HG02938 (cell line): ENCODE measurements at regions not wholly inside any gene's neighbourhood (a gene's known extent, or its start where the extent isn't known, plus 50 kb on each side); places are given as distances from the start of the nearest gene placed in this dataset.

Source experiments
- ATAC-seq: cut with Tn5 transposase; IDR thresholded peaks from one replicate; pipeline ENCODE4 v1.9.1; 2021; ENCODE audit warnings: mild to moderate bottlenecking, moderate library complexity; ENCODE audit not compliant: unreplicated experiment

GRCh38 chr4:63528256-63528991 is 880.8 kb downstream of the TECRL start:
- no peak for ATAC-seq

- no peak for ATAC-seq
Observed at GRCh38 chr4:63526251-63526650, 883.0 kb downstream of the TECRL start.

GRCh38 chr4:63524764-63525163 is 884.5 kb downstream of the TECRL start:
- no peak for ATAC-seq

GRCh38 chr4:63505714-63506460 is 903.4 kb downstream of the TECRL start:
- no peak for ATAC-seq

- no peak for ATAC-seq
Observed at GRCh38 chr4:63493265-63493664, 916.0 kb downstream of the TECRL start.

GRCh38 chr4:63492515-63492914 is 916.7 kb downstream of the TECRL start:
- no peak for ATAC-seq

- no peak for ATAC-seq
Observed at GRCh38 chr4:63464393-63464792, 944.9 kb downstream of the TECRL start.

GRCh38 chr4:63460075-63460474 is 949.2 kb downstream of the TECRL start:
- no peak for ATAC-seq

- no peak for ATAC-seq
Observed at GRCh38 chr4:63459329-63459728, 949.9 kb downstream of the TECRL start.

GRCh38 chr4:63458010-63458409 is 951.2 kb downstream of the TECRL start:
- ATAC-seq: no peak

- ATAC-seq: no peak
Observed at GRCh38 chr4:63440236-63440635, 969.0 kb downstream of the TECRL start.

- no peak for ATAC-seq
Observed at GRCh38 chr4:63430105-63430504, 979.1 kb downstream of the TECRL start.

GRCh38 chr4:63396269-63396668 is 1013.0 kb downstream of the TECRL start:
- no peak for ATAC-seq

- ATAC-seq: no peak
Observed at GRCh38 chr4:63393544-63393943, 1015.7 kb downstream of the TECRL start.

GRCh38 chr4:63379750-63380522 is 1029.3 kb downstream of the TECRL start:
- no peak for ATAC-seq

GRCh38 chr4:63371001-63371400 is 1038.2 kb downstream of the TECRL start:
- no peak for ATAC-seq

- no peak for ATAC-seq
Observed at GRCh38 chr4:63361628-63362027, 1047.6 kb downstream of the TECRL start.

GRCh38 chr4:63361066-63361465 is 1048.2 kb downstream of the TECRL start:
- ATAC-seq: no peak

- ATAC-seq: no peak
Observed at GRCh38 chr4:63349674-63350025, 1059.6 kb downstream of the TECRL start.

- no peak for ATAC-seq
Observed at GRCh38 chr4:63348735-63349673, 1060.2 kb downstream of the TECRL start.

GRCh38 chr4:63325140-63325539 is 1084.1 kb downstream of the TECRL start:
- no peak for ATAC-seq
